ENCODE measurements at regions not wholly inside any gene's neighbourhood (a gene's known extent, or its start where the extent isn't known, plus 50 kb on each side); places are given as distances from the start of the nearest gene placed in this dataset.

DNA sequence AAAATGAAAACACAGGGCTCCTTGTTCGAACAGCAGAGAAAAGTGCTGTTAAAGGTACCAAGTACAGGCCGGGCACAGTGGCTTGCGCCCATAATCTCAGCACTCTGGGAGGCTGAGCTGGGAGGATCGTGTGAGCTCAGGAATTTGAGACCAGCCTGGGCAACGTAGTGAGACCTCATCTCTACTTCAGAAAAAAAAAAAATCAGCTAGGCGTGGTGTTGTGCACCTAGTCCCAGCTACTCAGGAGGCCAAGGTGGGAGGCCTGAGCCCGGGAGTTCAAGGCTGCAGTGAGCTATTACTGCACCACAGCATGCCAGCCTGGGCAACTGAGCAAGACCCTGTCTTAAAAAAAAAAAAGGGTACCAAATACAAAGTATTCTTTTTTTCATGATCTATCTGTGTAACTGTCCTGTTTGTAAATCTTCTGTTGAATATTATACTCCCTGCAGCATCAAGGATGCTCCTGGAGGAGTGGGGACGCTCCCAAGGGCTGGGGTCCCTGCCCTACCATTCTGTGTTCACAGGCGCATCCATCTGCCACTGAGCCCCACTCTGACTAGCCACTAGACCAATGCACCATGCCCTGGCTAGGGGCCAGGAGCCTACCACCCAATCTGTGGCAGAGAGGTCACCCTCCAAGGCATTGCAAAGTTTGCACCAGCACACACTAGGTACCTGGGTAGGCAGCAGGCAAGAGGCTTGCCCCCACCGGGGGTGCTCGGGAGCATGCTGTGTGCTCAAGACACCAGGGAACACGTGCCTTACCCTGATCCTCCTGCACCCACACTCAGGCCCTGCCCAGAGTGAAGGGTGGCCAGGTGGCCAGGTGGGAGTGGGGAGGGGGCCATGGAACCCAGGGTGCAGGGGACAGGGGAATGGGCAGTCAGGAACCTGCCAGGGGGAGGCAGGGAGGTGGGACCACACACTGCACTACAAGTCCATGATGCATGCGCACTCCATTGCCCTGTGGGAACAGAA, 67.3 kb upstream of the KMT2C start:
- TF ChIP-seq, protein P1, sequence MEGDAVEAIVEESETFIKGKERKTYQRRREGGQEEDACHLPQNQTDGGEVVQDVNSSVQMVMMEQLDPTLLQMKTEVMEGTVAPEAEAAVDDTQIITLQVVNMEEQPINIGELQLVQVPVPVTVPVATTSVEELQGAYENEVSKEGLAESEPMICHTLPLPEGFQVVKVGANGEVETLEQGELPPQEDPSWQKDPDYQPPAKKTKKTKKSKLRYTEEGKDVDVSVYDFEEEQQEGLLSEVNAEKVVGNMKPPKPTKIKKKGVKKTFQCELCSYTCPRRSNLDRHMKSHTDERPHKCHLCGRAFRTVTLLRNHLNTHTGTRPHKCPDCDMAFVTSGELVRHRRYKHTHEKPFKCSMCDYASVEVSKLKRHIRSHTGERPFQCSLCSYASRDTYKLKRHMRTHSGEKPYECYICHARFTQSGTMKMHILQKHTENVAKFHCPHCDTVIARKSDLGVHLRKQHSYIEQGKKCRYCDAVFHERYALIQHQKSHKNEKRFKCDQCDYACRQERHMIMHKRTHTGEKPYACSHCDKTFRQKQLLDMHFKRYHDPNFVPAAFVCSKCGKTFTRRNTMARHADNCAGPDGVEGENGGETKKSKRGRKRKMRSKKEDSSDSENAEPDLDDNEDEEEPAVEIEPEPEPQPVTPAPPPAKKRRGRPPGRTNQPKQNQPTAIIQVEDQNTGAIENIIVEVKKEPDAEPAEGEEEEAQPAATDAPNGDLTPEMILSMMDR (IDR thresholded peaks at IDR 0.05) = no peak
- no peak for TF ChIP-seq TEAD4 (IDR thresholded peaks at IDR 0.05; ENCODE audit: borderline replicate concordance, insufficient read depth)
- no peak for TF ChIP-seq JUND (IDR thresholded peaks at IDR 0.05)
- no peak for TF ChIP-seq POLR2AphosphoS5 (IDR thresholded peaks at IDR 0.05; ENCODE audit: low read depth, low read length)
- no peak for TF ChIP-seq EP300 (IDR thresholded peaks at IDR 0.05; ENCODE audit: borderline replicate concordance in 1 of 2, low read depth in 1 of 2, low read length in 1 of 2)

All from SK-N-SH (cell line).